K562 (cell line): ENCODE measurements at regions not wholly inside any gene's neighbourhood (a gene's known extent, or its start where the extent isn't known, plus 50 kb on each side); places are given as distances from the start of the nearest gene placed in this dataset.

Experiments
- ARID1B ChIP-seq: fragments of 450-650 bp; IDR thresholded peaks from 2 replicates; pipeline ENCODE4 v1.6.1; 2016; ENCODE audit warnings: antibody characterized with exemption, mild to moderate bottlenecking, inconsistent platforms
- E4F1 ChIP-seq: fragments of 250-450 bp; sonication (Bioruptor Pico); IDR thresholded peaks from 2 replicates; pipeline ENCODE4 v1.5.0; 2021; ENCODE audit warnings: mild to moderate bottlenecking, borderline replicate concordance
- HDAC8 ChIP-seq: fragments of 450-650 bp; IDR thresholded peaks from 2 replicates; pipeline ENCODE4 v1.6.1; 2016; ENCODE audit warnings: mild to moderate bottlenecking, missing genetic modification characterization, moderate library complexity, missing compliant biosample characterization
- JUND ChIP-seq, 2 experiments: IDR thresholded peaks; 2 replicates in 1 of 2; 3 replicates in 1 of 2; pipeline ENCODE4 v1.6.1; 2011; ENCODE audit warnings: borderline replicate concordance in 2 of 2, low read depth in 2 of 2, low read length in 2 of 2, improper control_type of control experiment in 1 of 2, missing biosample characterization in 1 of 2, missing genetic modification characterization in 1 of 2, missing genetic modification reagents in 1 of 2
- MAFK ChIP-seq: IDR thresholded peaks from 2 replicates; pipeline ENCODE4 v1.6.1; 2011; ENCODE audit warnings: low read length, improper control_type of control experiment
- NFRKB ChIP-seq: fragments of 450-650 bp; IDR thresholded peaks from 2 replicates; pipeline ENCODE4 v1.6.1; 2016; ENCODE audit warnings: low read depth
- SMC3 ChIP-seq: conservative IDR thresholded peaks from 2 replicates; pipeline ENCODE4 v1.6.1; 2011; ENCODE audit warnings: low read depth, low read length, improper control_type of control experiment; ENCODE audit not compliant: insufficient read depth
- TEAD4 ChIP-seq, 2 experiments: sonication (generic) in 1 of 2; formaldehyde crosslinking in 1 of 2; IDR thresholded peaks; 2 replicates each; pipeline versions ENCODE4 v1.6.1 to v1.8.0; 2012 to 2022; ENCODE audit warnings: borderline replicate concordance in 1 of 2, inconsistent platforms in 1 of 2, low read length in 1 of 2, mild to moderate bottlenecking in 1 of 2, missing genetic modification reagents in 1 of 2
- ZNF197 ChIP-seq: fragments of 200-800 bp; sonication (Bioruptor generic); IDR thresholded peaks from 2 replicates; pipeline ENCODE4 v1.6.1; 2016; ENCODE audit warnings: low read depth, missing genetic modification characterization, missing compliant biosample characterization
- ZNF512 ChIP-seq: IDR thresholded peaks from 2 replicates; pipeline ENCODE4 v1.6.1; 2016; ENCODE audit warnings: missing genetic modification characterization, missing compliant biosample characterization
- ZNF589 ChIP-seq: fragments of 200-800 bp; sonication (Bioruptor generic); IDR thresholded peaks from 2 replicates; pipeline ENCODE4 v1.6.1; 2016; ENCODE audit warnings: low read depth, missing genetic modification characterization, missing compliant biosample characterization
- ZNF766 ChIP-seq: fragments of 200-800 bp; sonication (Bioruptor generic); conservative IDR thresholded peaks from 2 replicates; pipeline ENCODE4 v1.6.1; 2016; ENCODE audit warnings: missing genetic modification characterization, missing compliant biosample characterization
- TF ChIP-seq, protein P1 (sequence below), 2 experiments: fragments of 200-800 bp in 1 of 2; sonication (Bioruptor generic) in 1 of 2; sonication (generic) in 1 of 2; formaldehyde crosslinking in 1 of 2; IDR thresholded peaks in 1 of 2; conservative IDR thresholded peaks in 1 of 2; 2 replicates each; pipeline versions ENCODE4 v1.5.0 to v1.6.1; 2016 to 2020; ENCODE audit warnings: missing compliant biosample characterization in 1 of 2, missing genetic modification characterization in 1 of 2, missing genetic modification reagents in 1 of 2
- TF ChIP-seq, protein P2 (sequence below): fragments of 450-650 bp; IDR thresholded peaks from 2 replicates; pipeline ENCODE4 v1.6.1; 2016
- TF ChIP-seq, protein P3 (sequence below): sonication (generic); formaldehyde crosslinking; IDR thresholded peaks from 2 replicates; pipeline ENCODE4 v1.8.1; 2023; ENCODE audit warnings: mild to moderate bottlenecking, missing genetic modification reagents

DNA sequence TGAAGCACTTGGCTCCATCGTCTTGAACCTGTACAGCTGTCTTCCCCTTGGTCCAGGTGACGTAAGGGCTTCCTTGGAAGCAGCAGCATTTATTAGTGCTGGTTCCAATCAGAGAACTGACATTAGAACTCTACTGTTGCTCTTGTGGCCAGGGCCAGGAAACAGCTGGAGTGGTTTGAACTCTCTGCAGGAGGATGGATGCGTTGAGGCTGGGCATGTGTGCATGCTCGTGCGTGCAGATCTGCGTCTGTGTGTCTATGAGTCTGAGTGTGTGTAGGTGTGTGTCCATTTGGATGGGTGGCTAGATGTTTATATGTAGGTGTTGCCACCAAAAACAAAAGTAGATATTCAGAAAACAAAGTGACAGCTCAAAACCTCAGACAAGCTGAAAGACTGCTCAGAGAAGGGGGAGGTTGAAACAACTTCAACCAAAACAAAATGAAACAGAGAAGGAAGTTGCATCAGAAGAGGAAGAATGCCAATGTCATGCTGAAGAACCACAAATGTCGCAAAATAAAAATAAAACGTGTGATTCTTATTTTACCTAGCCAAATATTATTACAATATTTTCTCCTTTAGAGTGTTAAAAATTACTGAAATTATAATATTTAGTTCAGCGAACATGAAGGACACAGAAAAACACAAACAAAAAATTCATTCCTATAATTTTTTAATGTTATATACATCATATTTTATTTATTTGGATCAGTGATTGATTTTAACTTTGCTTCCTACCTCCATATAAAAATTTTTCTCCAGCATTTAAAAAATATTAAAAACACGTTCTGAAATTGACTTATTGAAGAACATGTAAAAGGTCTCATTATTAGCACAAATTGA, 96.1 kb upstream of the MKLN1 start (continued):
- TF ChIP-seq ZNF512 (tag) = peak; percentile 11; the same call in 1 of the 2 replicates
- TF ChIP-seq SMC3 = no peak
- TF ChIP-seq ZNF766 (CRISPR knock-in tag) = peak; percentile 79
- TF ChIP-seq, protein P1, sequence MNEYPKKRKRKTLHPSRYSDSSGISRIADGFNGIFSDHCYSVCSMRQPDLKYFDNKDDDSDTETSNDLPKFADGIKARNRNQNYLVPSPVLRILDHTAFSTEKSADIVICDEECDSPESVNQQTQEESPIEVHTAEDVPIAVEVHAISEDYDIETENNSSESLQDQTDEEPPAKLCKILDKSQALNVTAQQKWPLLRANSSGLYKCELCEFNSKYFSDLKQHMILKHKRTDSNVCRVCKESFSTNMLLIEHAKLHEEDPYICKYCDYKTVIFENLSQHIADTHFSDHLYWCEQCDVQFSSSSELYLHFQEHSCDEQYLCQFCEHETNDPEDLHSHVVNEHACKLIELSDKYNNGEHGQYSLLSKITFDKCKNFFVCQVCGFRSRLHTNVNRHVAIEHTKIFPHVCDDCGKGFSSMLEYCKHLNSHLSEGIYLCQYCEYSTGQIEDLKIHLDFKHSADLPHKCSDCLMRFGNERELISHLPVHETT (CRISPR knock-in tag; conservative IDR thresholded peaks at IDR 0.05 in 1 of 2, IDR thresholded peaks at IDR 0.05 in 1 of 2) = 0 out of 4 replicates have a peak, but pooled peaks of 1 of the 2 experiments have one; percentile 31
- TF ChIP-seq, protein P2, sequence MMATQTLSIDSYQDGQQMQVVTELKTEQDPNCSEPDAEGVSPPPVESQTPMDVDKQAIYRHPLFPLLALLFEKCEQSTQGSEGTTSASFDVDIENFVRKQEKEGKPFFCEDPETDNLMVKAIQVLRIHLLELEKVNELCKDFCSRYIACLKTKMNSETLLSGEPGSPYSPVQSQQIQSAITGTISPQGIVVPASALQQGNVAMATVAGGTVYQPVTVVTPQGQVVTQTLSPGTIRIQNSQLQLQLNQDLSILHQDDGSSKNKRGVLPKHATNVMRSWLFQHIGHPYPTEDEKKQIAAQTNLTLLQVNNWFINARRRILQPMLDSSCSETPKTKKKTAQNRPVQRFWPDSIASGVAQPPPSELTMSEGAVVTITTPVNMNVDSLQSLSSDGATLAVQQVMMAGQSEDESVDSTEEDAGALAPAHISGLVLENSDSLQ = peak; percentile 56
- TF ChIP-seq HDAC8 (tag) = 0 out of 2 replicates have a peak, but pooled peaks have one; percentile 37
- peak; percentile 28; the same call in 1 of the 2 replicates for TF ChIP-seq MAFK
- TF ChIP-seq E4F1 = peak; percentile 75; the same call in 1 of the 2 replicates
- peak; percentile 70 for TF ChIP-seq TEAD4 (IDR thresholded peaks at IDR 0.05; ENCODE audit: low read length)
- no peak for TF ChIP-seq TEAD4 (CRISPR knock-in tag; IDR thresholded peaks at IDR 0.05; ENCODE audit: borderline replicate concordance)
- peak; percentile 62; the same call in 1 of the 2 replicates for TF ChIP-seq NFRKB
- TF ChIP-seq JUND (IDR thresholded peaks at IDR 0.05; ENCODE audit: borderline replicate concordance, low read depth, low read length) = peak; percentile 2; the same call in 1 of the 2 replicates
- peak; percentile 30; the same call in 1 of the 3 replicates for TF ChIP-seq JUND (tag; IDR thresholded peaks at IDR 0.05; ENCODE audit: borderline replicate concordance, low read depth, low read length)
- TF ChIP-seq ARID1B = peak; percentile 30; the same call in 1 of the 2 replicates
- TF ChIP-seq, protein P3, sequence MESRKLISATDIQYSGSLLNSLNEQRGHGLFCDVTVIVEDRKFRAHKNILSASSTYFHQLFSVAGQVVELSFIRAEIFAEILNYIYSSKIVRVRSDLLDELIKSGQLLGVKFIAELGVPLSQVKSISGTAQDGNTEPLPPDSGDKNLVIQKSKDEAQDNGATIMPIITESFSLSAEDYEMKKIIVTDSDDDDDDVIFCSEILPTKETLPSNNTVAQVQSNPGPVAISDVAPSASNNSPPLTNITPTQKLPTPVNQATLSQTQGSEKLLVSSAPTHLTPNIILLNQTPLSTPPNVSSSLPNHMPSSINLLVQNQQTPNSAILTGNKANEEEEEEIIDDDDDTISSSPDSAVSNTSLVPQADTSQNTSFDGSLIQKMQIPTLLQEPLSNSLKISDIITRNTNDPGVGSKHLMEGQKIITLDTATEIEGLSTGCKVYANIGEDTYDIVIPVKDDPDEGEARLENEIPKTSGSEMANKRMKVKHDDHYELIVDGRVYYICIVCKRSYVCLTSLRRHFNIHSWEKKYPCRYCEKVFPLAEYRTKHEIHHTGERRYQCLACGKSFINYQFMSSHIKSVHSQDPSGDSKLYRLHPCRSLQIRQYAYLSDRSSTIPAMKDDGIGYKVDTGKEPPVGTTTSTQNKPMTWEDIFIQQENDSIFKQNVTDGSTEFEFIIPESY (CRISPR knock-in tag) = no peak
- TF ChIP-seq ZNF589 (CRISPR knock-in tag) = 0 out of 2 replicates have a peak, but pooled peaks have one; percentile 34
- 0 out of 2 replicates have a peak, but pooled peaks have one; percentile 4 for TF ChIP-seq ZNF197 (CRISPR knock-in tag)
